SJCRH30 (cell line): ENCODE measurements at regions not wholly inside any gene's neighbourhood (a gene's known extent, or its start where the extent isn't known, plus 50 kb on each side); places are given as distances from the start of the nearest gene placed in this dataset.

ENCODE experiments used
- DNase-seq, 2 experiments: peaks; one replicate each; pipeline ENCODE4 v3.0.0-alpha.2; 2015 to 2020
- H3K27ac ChIP-seq: fragments of 250-450 bp; sonication (Bioruptor Pico); 2 replicates; pipeline ENCODE4 v1.5.1; 2020; ENCODE audit warnings: mild to moderate bottlenecking, moderate library complexity
- H3K27me3 ChIP-seq: fragments of 250-450 bp; sonication (Bioruptor Pico); 2 replicates; pipeline ENCODE4 v1.5.1; 2020; ENCODE audit warnings: mild to moderate bottlenecking, moderate library complexity
- H3K36me3 ChIP-seq: fragments of 250-450 bp; sonication (Bioruptor Pico); 2 replicates; pipeline ENCODE4 v1.5.1; 2020; ENCODE audit warnings: mild to moderate bottlenecking, moderate library complexity
- H3K4me1 ChIP-seq: fragments of 250-450 bp; sonication (Bioruptor Pico); 2 replicates; pipeline ENCODE4 v1.5.1; 2020; ENCODE audit warnings: mild to moderate bottlenecking, moderate library complexity
- H3K4me3 ChIP-seq: fragments of 250-450 bp; sonication (Bioruptor Pico); 2 replicates; pipeline ENCODE4 v1.5.1; 2020; ENCODE audit warnings: mild to moderate bottlenecking, moderate library complexity
- H3K9me3 ChIP-seq: fragments of 250-450 bp; sonication (Bioruptor Pico); replicated peaks from 2 replicates; pipeline ENCODE4 v1.5.1; 2020; ENCODE audit warnings: mild to moderate bottlenecking, moderate library complexity

GRCh38 chr19:30626626-30626966, 254.4 kb downstream of the ZNF536 start:
- no peaks in the 10 kb centered on the region; the same call in 1 of the 2 replicates for H3K9me3 ChIP-seq

GRCh38 chr19:30625947-30626625, 253.9 kb downstream of the ZNF536 start:
- Histone ChIP-seq H3K9me3 (no peaks in the 10 kb centered on the region; the same call in 1 of the 2 replicates), H3K27ac (peak overlapping the region; percentile 46), H3K4me3 (peak overlapping the region; percentile 43), H3K27me3 (no peaks in the 10 kb centered on the region), H3K4me1 (peaks cover 35% of the 10 kb centered on the region), H3K36me3 (no peaks in the 10 kb centered on the region)
- peak; percentile 35 to 66 for DNase-seq

More at GRCh38 chr19:30626626-30626966, 254.4 kb downstream of the ZNF536 start:
- DNase-seq, result peak; percentile 60 to 78
- H3K27me3 ChIP-seq, result no peaks in the 10 kb centered on the region
- H3K36me3 ChIP-seq, result no peaks in the 10 kb centered on the region
- H3K27ac ChIP-seq, result peak overlapping the region; percentile 46
- H3K4me3 ChIP-seq, result peak overlapping the region; percentile 43
- H3K4me1 ChIP-seq, result peaks cover 30% of the 10 kb centered on the region

- H3K36me3 ChIP-seq, result no peaks in the 10 kb centered on the region
- H3K27ac ChIP-seq, result no peak overlapping the region
- H3K4me3 ChIP-seq, result no peak overlapping the region
- DNase-seq, result no peak
- H3K9me3 ChIP-seq, result no peaks in the 10 kb centered on the region; the same call in 1 of the 2 replicates
- no peaks in the 10 kb centered on the region for H3K27me3 ChIP-seq
- H3K4me1 ChIP-seq, result peaks cover 27% of the 10 kb centered on the region
These were observed 250.1 kb downstream of the ZNF536 start for GRCh38 chr19:30622276-30622675.

- peaks cover 20% of the 10 kb centered on the region for H3K4me1 ChIP-seq
- no peaks in the 10 kb centered on the region for H3K27me3 ChIP-seq
- DNase-seq, result peak; percentile 45 to 74
- no peaks in the 10 kb centered on the region for H3K36me3 ChIP-seq
- H3K4me3 ChIP-seq, result no peak overlapping the region
- no peaks in the 10 kb centered on the region; the same call in 1 of the 2 replicates for H3K9me3 ChIP-seq
- no peak overlapping the region for H3K27ac ChIP-seq
These were observed 249.2 kb downstream of the ZNF536 start for GRCh38 chr19:30621326-30621920.

GRCh38 chr19:30620354-30620753, 248.2 kb downstream of the ZNF536 start:
- no peaks in the 10 kb centered on the region for H3K36me3 ChIP-seq
- H3K4me3 ChIP-seq, result no peak overlapping the region
- H3K27ac ChIP-seq, result no peak overlapping the region
- H3K9me3 ChIP-seq, result no peaks in the 10 kb centered on the region; the same call in 1 of the 2 replicates
- peaks cover 11% of the 10 kb centered on the region for H3K4me1 ChIP-seq
- DNase-seq, result no peak
- H3K27me3 ChIP-seq, result no peaks in the 10 kb centered on the region

GRCh38 chr19:30609656-30610270, 237.6 kb downstream of the ZNF536 start:
- Histone ChIP-seq H3K27me3 (no peaks in the 10 kb centered on the region), H3K4me1 (no peaks in the 10 kb centered on the region), H3K27ac (no peak overlapping the region), H3K9me3 (no peaks in the 10 kb centered on the region; the same call in 1 of the 2 replicates), H3K4me3 (no peak overlapping the region), H3K36me3 (no peaks in the 10 kb centered on the region)
- DNase-seq, result no peak

- no peaks in the 10 kb centered on the region for H3K27me3 ChIP-seq
- H3K9me3 ChIP-seq, result no peaks in the 10 kb centered on the region; the same call in 1 of the 2 replicates
- H3K4me1 ChIP-seq, result no peaks in the 10 kb centered on the region
- H3K4me3 ChIP-seq, result no peak overlapping the region
- H3K36me3 ChIP-seq, result no peaks in the 10 kb centered on the region
- no peak overlapping the region for H3K27ac ChIP-seq
- DNase-seq, result no peak
These were observed 236.3 kb downstream of the ZNF536 start for GRCh38 chr19:30608471-30608870.
